ENCODE measurements at regions not wholly inside any gene's neighbourhood (a gene's known extent, or its start where the extent isn't known, plus 50 kb on each side); places are given as distances from the start of the nearest gene placed in this dataset.

GRCh38 chr2:221096706-221097567, 475.2 kb downstream of the EPHA4 start:
- TF ChIP-seq CTCF (IDR thresholded peaks at IDR 0.05; ENCODE audit: low read depth, low read length, missing control alignments), result no peak
- DNase-seq (ENCODE audit: extremely low read depth, low read depth), result no peak
- no peak overlapping the region for H3K4me3 ChIP-seq (replicated peaks; ENCODE audit: low read depth, low read length)

GRCh38 chr2:221097568-221097915, 474.6 kb downstream of the EPHA4 start:
- no peak for DNase-seq (ENCODE audit: extremely low read depth, low read depth)
- no peak for TF ChIP-seq CTCF (IDR thresholded peaks at IDR 0.05; ENCODE audit: low read depth, low read length, missing control alignments)

GRCh38 chr2:221097949-221098348, 474.2 kb downstream of the EPHA4 start:
- TF ChIP-seq CTCF (IDR thresholded peaks at IDR 0.05; ENCODE audit: low read depth, low read length, missing control alignments), result no peak
- no peak overlapping the region for H3K4me3 ChIP-seq (replicated peaks; ENCODE audit: low read depth, low read length)
- no peak for DNase-seq (ENCODE audit: extremely low read depth, low read depth)

More at GRCh38 chr2:221097568-221097915, 474.6 kb downstream of the EPHA4 start:
- no peak overlapping the region for H3K4me3 ChIP-seq (replicated peaks; ENCODE audit: low read depth, low read length)

GRCh38 chr2:221100467-221101089, 471.5 kb downstream of the EPHA4 start:
- TF ChIP-seq CTCF (IDR thresholded peaks at IDR 0.05; ENCODE audit: low read depth, low read length, missing control alignments), result peak; percentile 24
- no peak for DNase-seq (ENCODE audit: extremely low read depth, low read depth)
- no peak overlapping the region for H3K4me3 ChIP-seq (replicated peaks; ENCODE audit: low read depth, low read length)

- no peak for TF ChIP-seq CTCF (IDR thresholded peaks at IDR 0.05; ENCODE audit: low read depth, low read length, missing control alignments)
- no peak for DNase-seq (ENCODE audit: extremely low read depth, low read depth)
- H3K4me3 ChIP-seq (replicated peaks; ENCODE audit: low read depth, low read length), result no peak overlapping the region
Observed at GRCh38 chr2:221102896-221103688, 469.0 kb downstream of the EPHA4 start.

GRCh38 chr2:221103930-221104329, 468.2 kb downstream of the EPHA4 start:
- no peak for TF ChIP-seq CTCF (IDR thresholded peaks at IDR 0.05; ENCODE audit: low read depth, low read length, missing control alignments)
- no peak overlapping the region for H3K4me3 ChIP-seq (replicated peaks; ENCODE audit: low read depth, low read length)
- DNase-seq (ENCODE audit: extremely low read depth, low read depth), result no peak

All from HFF-Myc (cell line).